ENCODE measurements at regions not wholly inside any gene's neighbourhood (a gene's known extent, or its start where the extent isn't known, plus 50 kb on each side); places are given as distances from the start of the nearest gene placed in this dataset.

GRCh38 chr3:161863775-161864174 lies 367.2 kb downstream of the OTOL1 start:
- CTCF ChIA-PET: no interaction called here
- TF ChIP-seq, protein P1, sequence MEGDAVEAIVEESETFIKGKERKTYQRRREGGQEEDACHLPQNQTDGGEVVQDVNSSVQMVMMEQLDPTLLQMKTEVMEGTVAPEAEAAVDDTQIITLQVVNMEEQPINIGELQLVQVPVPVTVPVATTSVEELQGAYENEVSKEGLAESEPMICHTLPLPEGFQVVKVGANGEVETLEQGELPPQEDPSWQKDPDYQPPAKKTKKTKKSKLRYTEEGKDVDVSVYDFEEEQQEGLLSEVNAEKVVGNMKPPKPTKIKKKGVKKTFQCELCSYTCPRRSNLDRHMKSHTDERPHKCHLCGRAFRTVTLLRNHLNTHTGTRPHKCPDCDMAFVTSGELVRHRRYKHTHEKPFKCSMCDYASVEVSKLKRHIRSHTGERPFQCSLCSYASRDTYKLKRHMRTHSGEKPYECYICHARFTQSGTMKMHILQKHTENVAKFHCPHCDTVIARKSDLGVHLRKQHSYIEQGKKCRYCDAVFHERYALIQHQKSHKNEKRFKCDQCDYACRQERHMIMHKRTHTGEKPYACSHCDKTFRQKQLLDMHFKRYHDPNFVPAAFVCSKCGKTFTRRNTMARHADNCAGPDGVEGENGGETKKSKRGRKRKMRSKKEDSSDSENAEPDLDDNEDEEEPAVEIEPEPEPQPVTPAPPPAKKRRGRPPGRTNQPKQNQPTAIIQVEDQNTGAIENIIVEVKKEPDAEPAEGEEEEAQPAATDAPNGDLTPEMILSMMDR (IDR thresholded peaks at IDR 0.05; ENCODE audit: insufficient read depth in 1 of 2, low read depth in 1 of 2, low read length in 1 of 2, severe bottlenecking in 1 of 2, unreplicated experiment in 1 of 2): no peak
- no TSS peak for BruUV-seq (replicated peaks)
- H3K27me3 Mint-ChIP-seq (ENCODE audit: insufficient read depth, unreplicated experiment): peaks cover 3% of the 10 kb centered on the region
- no peaks in the 10 kb centered on the region for H3K4me1 Mint-ChIP-seq (ENCODE audit: low read depth, unreplicated experiment)
- no peak overlapping the region for H3K27ac Mint-ChIP-seq (ENCODE audit: unreplicated experiment)
- no peak for DNase-seq
- intact Hi-C loops (cut with micrococcal nuclease; ENCODE audit: unreplicated experiment): no loop called here
- H3K36me3 Mint-ChIP-seq (ENCODE audit: insufficient read depth, unreplicated experiment): no peaks in the 10 kb centered on the region
- no peaks in the 10 kb centered on the region for H3K9me3 Mint-ChIP-seq (ENCODE audit: unreplicated experiment)
- Histone ChIP-seq H3K4me3 (ENCODE audit: low read depth, low read length) (no peak overlapping the region), H3K36me3 (ENCODE audit: control insufficient read depth, insufficient read depth, low read length) (no peaks in the 10 kb centered on the region), H3K4me1 (no peaks in the 10 kb centered on the region), H3K27me3 (replicated peaks; ENCODE audit: control insufficient read depth, insufficient read depth, low read length) (no peaks in the 10 kb centered on the region), H3K9me3 (no peaks in the 10 kb centered on the region)
- no peak overlapping the region for H3K4me3 Mint-ChIP-seq (ENCODE audit: unreplicated experiment)
- POLR2A ChIA-PET: no interaction called here

DNA sequence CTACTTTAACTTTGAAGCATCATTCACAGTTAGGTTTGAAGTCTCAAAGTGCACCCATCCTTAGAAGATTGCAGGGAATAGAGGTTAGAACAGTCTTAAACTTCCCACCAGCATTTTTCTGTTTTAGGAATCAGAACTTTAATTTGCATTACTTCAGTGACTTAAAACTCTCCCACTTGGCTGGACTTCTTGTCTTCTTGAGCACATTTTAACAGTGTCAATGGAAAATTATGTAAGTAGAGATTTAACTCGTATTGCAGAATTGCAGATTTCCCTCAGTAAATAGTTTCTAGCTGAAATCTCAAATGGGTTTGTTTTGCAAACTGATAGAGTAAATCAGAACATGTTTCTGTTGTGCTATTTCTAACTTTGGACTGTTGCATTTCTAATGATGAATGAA lies 369.6 kb downstream of the OTOL1 start:
- Mint-ChIP-seq H3K4me3 (ENCODE audit: unreplicated experiment) (no peak overlapping the region), H3K4me1 (ENCODE audit: low read depth, unreplicated experiment) (peaks cover 7% of the 10 kb centered on the region), H3K27me3 (ENCODE audit: insufficient read depth, unreplicated experiment) (peaks cover 3% of the 10 kb centered on the region), H3K9me3 (ENCODE audit: unreplicated experiment) (no peaks in the 10 kb centered on the region), H3K27ac (ENCODE audit: unreplicated experiment) (no peak overlapping the region), H3K36me3 (ENCODE audit: insufficient read depth, unreplicated experiment) (no peaks in the 10 kb centered on the region)
- DNase-seq: no peak
- H3K9me3 ChIP-seq: no peaks in the 10 kb centered on the region
- TF ChIP-seq, protein P1 (IDR thresholded peaks at IDR 0.05; ENCODE audit: insufficient read depth in 1 of 2, low read depth in 1 of 2, low read length in 1 of 2, severe bottlenecking in 1 of 2, unreplicated experiment in 1 of 2): no peak
- H3K4me3 ChIP-seq (ENCODE audit: low read depth, low read length): no peak overlapping the region
- intact Hi-C loops (cut with micrococcal nuclease; ENCODE audit: unreplicated experiment): no loop called here
- ChIA-PET POLR2A (no interaction called here), CTCF (no interaction called here)
- BruUV-seq (replicated peaks): no TSS peak
- H3K4me1 ChIP-seq: no peaks in the 10 kb centered on the region; the same call in 1 of the 2 replicates
- H3K27me3 ChIP-seq (replicated peaks; ENCODE audit: control insufficient read depth, insufficient read depth, low read length): no peaks in the 10 kb centered on the region
- no peaks in the 10 kb centered on the region for H3K36me3 ChIP-seq (ENCODE audit: control insufficient read depth, insufficient read depth, low read length)

- peaks cover 3% of the 10 kb centered on the region for H3K27me3 Mint-ChIP-seq (ENCODE audit: insufficient read depth, unreplicated experiment)
- H3K36me3 Mint-ChIP-seq (ENCODE audit: insufficient read depth, unreplicated experiment): no peaks in the 10 kb centered on the region
- TF ChIP-seq, protein P1 (IDR thresholded peaks at IDR 0.05; ENCODE audit: insufficient read depth in 1 of 2, low read depth in 1 of 2, low read length in 1 of 2, severe bottlenecking in 1 of 2, unreplicated experiment in 1 of 2): no peak
- no peak overlapping the region for H3K27ac Mint-ChIP-seq (ENCODE audit: unreplicated experiment)
- intact Hi-C loops (cut with micrococcal nuclease; ENCODE audit: unreplicated experiment): loop anchor here (1.0 kb wide), 1 partner anchor 23 kb away; no protein-coding TSS in a partner anchor
- no peak overlapping the region for H3K4me3 Mint-ChIP-seq (ENCODE audit: unreplicated experiment)
- H3K9me3 Mint-ChIP-seq (ENCODE audit: unreplicated experiment): no peaks in the 10 kb centered on the region
- DNase-seq: no peak
- Histone ChIP-seq H3K4me3 (ENCODE audit: low read depth, low read length) (no peak overlapping the region), H3K27me3 (replicated peaks; ENCODE audit: control insufficient read depth, insufficient read depth, low read length) (no peaks in the 10 kb centered on the region), H3K9me3 (no peaks in the 10 kb centered on the region), H3K4me1 (peaks cover 3% of the 10 kb centered on the region; the same call in 1 of the 2 replicates), H3K36me3 (ENCODE audit: control insufficient read depth, insufficient read depth, low read length) (no peaks in the 10 kb centered on the region)
- peaks cover 14% of the 10 kb centered on the region for H3K4me1 Mint-ChIP-seq (ENCODE audit: low read depth, unreplicated experiment)
- ChIA-PET POLR2A (no interaction called here), CTCF (no interaction called here)
- BruUV-seq (replicated peaks): no TSS peak
These were observed 378.9 kb downstream of the OTOL1 start for GRCh38 chr3:161875483-161875882.
